MCF 10A (cell line): ENCODE measurements at regions not wholly inside any gene's neighbourhood (a gene's known extent, or its start where the extent isn't known, plus 50 kb on each side); places are given as distances from the start of the nearest gene placed in this dataset.

Experiments used
- BruUV-seq: library from RNA; stranded (reverse); fragments of 400-500 nt; replicated peaks from 2 replicates; lab custom pipeline; 2021; lab: Mats Ljungman, UMichigan
- CTCF ChIA-PET: fragments of 300-600 bp; sonication (Branson Sonifier 250); formaldehyde crosslinking; extraction: SDS; loops from one replicate; lab custom pipeline; 2021; ENCODE audit warnings: antibody characterized with exemption, inconsistent platforms; lab: Yijun Ruan, JAX
- POLR2A ChIA-PET: fragments of 300-600, 350-650 bp; sonication (Branson Sonifier 250); formaldehyde crosslinking; extraction: SDS; loops from one replicate; lab custom pipeline; 2020; ENCODE audit warnings: antibody characterized with exemption, inconsistent platforms; lab: Yijun Ruan, JAX
- DNase-seq: peaks from one replicate; pipeline ENCODE4 v3.0.0-alpha.2; 2018; ENCODE audit not compliant: unreplicated experiment
- H3K27ac Mint-ChIP-seq: one replicate; pipeline ENCODE4 v1.8.0; 2022; ENCODE audit warnings: mild to moderate bottlenecking, low read depth, mixed read lengths; ENCODE audit not compliant: unreplicated experiment
- H3K27me3 Mint-ChIP-seq: one replicate; pipeline ENCODE4 v1.8.0; 2022; ENCODE audit warnings: mixed read lengths; ENCODE audit not compliant: insufficient read depth, unreplicated experiment
- H3K36me3 Mint-ChIP-seq: one replicate; pipeline ENCODE4 v1.8.0; 2022; ENCODE audit warnings: mild to moderate bottlenecking, moderate library complexity, mixed read lengths; ENCODE audit not compliant: insufficient read depth, unreplicated experiment
- H3K4me1 Mint-ChIP-seq: one replicate; pipeline ENCODE4 v1.8.0; 2022; ENCODE audit warnings: mixed read lengths; ENCODE audit not compliant: insufficient read depth, unreplicated experiment
- H3K4me3 Mint-ChIP-seq: one replicate; pipeline ENCODE4 v1.8.0; 2022; ENCODE audit warnings: mild to moderate bottlenecking, moderate library complexity, mixed read lengths; ENCODE audit not compliant: unreplicated experiment
- H3K9me3 Mint-ChIP-seq: one replicate; pipeline ENCODE4 v1.8.0; 2022; ENCODE audit warnings: mixed read lengths; ENCODE audit not compliant: unreplicated experiment
- CTCF ChIP-seq: fragments of 200-600 bp; IDR thresholded peaks from one replicate; pipeline ENCODE4 v1.8.0; 2022; ENCODE audit warnings: antibody characterized with exemption, mild to moderate bottlenecking; ENCODE audit not compliant: unreplicated experiment
- intact Hi-C: fragments of 100-400 bp; cut with micrococcal nuclease; formaldehyde crosslinking; loops from 2 replicates; pipeline ENCODE4 v1.14.1; 2022

- DNase-seq, result no peak
- ChIA-PET POLR2A (no interaction called here), CTCF (interaction anchor here (0.8 kb wide), 1 partner anchor 13 kb away, joined by 3 read pairs; no protein-coding TSS in a partner anchor)
- H3K27me3 Mint-ChIP-seq, result no peaks in the 10 kb centered on the region
- no peak for TF ChIP-seq CTCF
- BruUV-seq, result no TSS peak
- intact Hi-C loops, result no loop called here
- H3K36me3 Mint-ChIP-seq, result no peaks in the 10 kb centered on the region
- no peak overlapping the region for H3K4me3 Mint-ChIP-seq
- peaks cover 12% of the 10 kb centered on the region for H3K9me3 Mint-ChIP-seq
- H3K27ac Mint-ChIP-seq, result no peak overlapping the region
- no peaks in the 10 kb centered on the region for H3K4me1 Mint-ChIP-seq
These were observed 209.0 kb upstream of the SLC35B3 start for GRCh38 chr6:8644306-8644705.

GRCh38 chr6:8642854-8643253 is 207.5 kb upstream of the SLC35B3 start:
- no peak for TF ChIP-seq CTCF
- no peaks in the 10 kb centered on the region for H3K36me3 Mint-ChIP-seq
- no peaks in the 10 kb centered on the region for H3K4me1 Mint-ChIP-seq
- ChIA-PET POLR2A (no interaction called here), CTCF (no interaction called here)
- no peak overlapping the region for H3K27ac Mint-ChIP-seq
- no peak overlapping the region for H3K4me3 Mint-ChIP-seq
- intact Hi-C loops, result no loop called here
- H3K9me3 Mint-ChIP-seq, result peaks cover 8% of the 10 kb centered on the region
- BruUV-seq, result no TSS peak
- no peak for DNase-seq
- no peaks in the 10 kb centered on the region for H3K27me3 Mint-ChIP-seq

GRCh38 chr6:8642131-8642530 is 206.8 kb upstream of the SLC35B3 start:
- intact Hi-C loops, result no loop called here
- no peak for TF ChIP-seq CTCF
- Mint-ChIP-seq H3K36me3 (no peaks in the 10 kb centered on the region), H3K27ac (no peak overlapping the region), H3K27me3 (no peaks in the 10 kb centered on the region), H3K4me1 (no peaks in the 10 kb centered on the region), H3K4me3 (no peak overlapping the region), H3K9me3 (peaks cover 8% of the 10 kb centered on the region)
- DNase-seq, result no peak
- ChIA-PET CTCF (interaction anchor here (0.6 to 0.7 kb wide), 2 partner anchors 95 to 341 kb away, joined by 3 to 4 read pairs; no protein-coding TSS in a partner anchor), POLR2A (interaction anchor here (0.9 kb wide), 1 partner anchor 197 kb away, joined by 3 read pairs; no protein-coding TSS in a partner anchor)
- no TSS peak for BruUV-seq

GRCh38 chr6:8639928-8640649 is 204.7 kb upstream of the SLC35B3 start:
- no peaks in the 10 kb centered on the region for H3K36me3 Mint-ChIP-seq
- no TSS peak for BruUV-seq

More at GRCh38 chr6:8639928-8640649, 204.7 kb upstream of the SLC35B3 start:
- Mint-ChIP-seq H3K27me3 (no peaks in the 10 kb centered on the region), H3K9me3 (peaks cover 8% of the 10 kb centered on the region), H3K27ac (no peak overlapping the region), H3K4me3 (no peak overlapping the region), H3K4me1 (no peaks in the 10 kb centered on the region)
- ChIA-PET POLR2A (interaction anchor here (1.3 kb wide), 1 partner anchor 13 kb away, joined by 4 read pairs; no protein-coding TSS in a partner anchor), CTCF (no interaction called here)
- TF ChIP-seq CTCF, result no peak
- no peak for DNase-seq
- intact Hi-C loops, result no loop called here
